ENCODE measurements at regions not wholly inside any gene's neighbourhood (a gene's known extent, or its start where the extent isn't known, plus 50 kb on each side); places are given as distances from the start of the nearest gene placed in this dataset.
A peak's percentile ranks its signal among the peaks of the same experiment; 100 is the strongest.

GRCh38 chr13:106348075-106348840 is 187.2 kb downstream of the EFNB2 start:
- Histone ChIP-seq H3K27ac (peak overlapping the region; percentile 82), H3K4me3 (no peak overlapping the region), H3K36me3 (replicated peaks; ENCODE audit: insufficient read depth, low read depth) (no peaks in the 10 kb centered on the region), H3K4me1 (ENCODE audit: insufficient read depth) (peaks cover 16% of the 10 kb centered on the region), H2AFZ (no peak overlapping the region), H3K79me2 (no peaks in the 10 kb centered on the region), H3K27me3 (no peaks in the 10 kb centered on the region), H3K9me2 (replicated peaks; ENCODE audit: insufficient read depth) (no peaks in the 10 kb centered on the region), H3K9me3 (ENCODE audit: low read depth) (no peaks in the 10 kb centered on the region), H3K4me2 (peak overlapping the region; percentile 86), H4K20me1 (ENCODE audit: insufficient read depth, poor library complexity, severe bottlenecking) (no peaks in the 10 kb centered on the region)
- TF ChIP-seq CTCF (IDR thresholded peaks at IDR 0.05; ENCODE audit: poor library complexity) (no peak), EZH2 (IDR thresholded peaks at IDR 0.05; ENCODE audit: borderline replicate concordance) (no peak), EZH2phosphoT487 (IDR thresholded peaks at IDR 0.05; ENCODE audit: low read depth, severe bottlenecking, unreplicated experiment) (no peak)
- WGBS (ENCODE audit: low lambda C conversion rate, missing lambda C conversion rate) = 35% methylated on average over 6 of the region's 6 CpGs
- peak; percentile 55 for DNase-seq (ENCODE audit: low spot score)

GRCh38 chr13:106344342-106344741 is 191.1 kb downstream of the EFNB2 start:
- WGBS (ENCODE audit: low lambda C conversion rate, missing lambda C conversion rate) = 22% methylated on average over 2 of the region's 2 CpGs
- H3K9me2 ChIP-seq (replicated peaks; ENCODE audit: insufficient read depth) = no peaks in the 10 kb centered on the region
- H3K9me3 ChIP-seq (ENCODE audit: low read depth) = peaks cover 9% of the 10 kb centered on the region
- peak overlapping the region; percentile 68 for H3K4me2 ChIP-seq
- no peaks in the 10 kb centered on the region for H3K27me3 ChIP-seq
- no peak for DNase-seq (ENCODE audit: low spot score)
- H3K79me2 ChIP-seq = no peaks in the 10 kb centered on the region
- TF ChIP-seq EZH2 (IDR thresholded peaks at IDR 0.05; ENCODE audit: borderline replicate concordance) (no peak), CTCF (IDR thresholded peaks at IDR 0.05; ENCODE audit: poor library complexity) (no peak), EZH2phosphoT487 (IDR thresholded peaks at IDR 0.05; ENCODE audit: low read depth, severe bottlenecking, unreplicated experiment) (no peak)
- no peaks in the 10 kb centered on the region for H3K36me3 ChIP-seq (replicated peaks; ENCODE audit: insufficient read depth, low read depth)
- no peaks in the 10 kb centered on the region for H4K20me1 ChIP-seq (ENCODE audit: insufficient read depth, poor library complexity, severe bottlenecking)
- H3K4me3 ChIP-seq = peak overlapping the region; percentile 10
- H3K27ac ChIP-seq = peak overlapping the region; percentile 69
- H3K4me1 ChIP-seq (ENCODE audit: insufficient read depth) = peaks cover 11% of the 10 kb centered on the region
- no peak overlapping the region for H2AFZ ChIP-seq

GRCh38 chr13:106343836-106344235 is 191.6 kb downstream of the EFNB2 start:
- H3K36me3 ChIP-seq (replicated peaks; ENCODE audit: insufficient read depth, low read depth) = no peaks in the 10 kb centered on the region
- DNase-seq (ENCODE audit: low spot score) = peak; percentile 12
- peaks cover 10% of the 10 kb centered on the region for H3K9me3 ChIP-seq (ENCODE audit: low read depth)
- no peaks in the 10 kb centered on the region for H3K79me2 ChIP-seq
- TF ChIP-seq EZH2phosphoT487 (IDR thresholded peaks at IDR 0.05; ENCODE audit: low read depth, severe bottlenecking, unreplicated experiment) (no peak), EZH2 (IDR thresholded peaks at IDR 0.05; ENCODE audit: borderline replicate concordance) (no peak), CTCF (IDR thresholded peaks at IDR 0.05; ENCODE audit: poor library complexity) (no peak)
- H3K27me3 ChIP-seq = no peaks in the 10 kb centered on the region
- peak overlapping the region; percentile 69 for H3K27ac ChIP-seq
- peaks cover 11% of the 10 kb centered on the region for H3K4me1 ChIP-seq (ENCODE audit: insufficient read depth)
- H3K4me2 ChIP-seq = peak overlapping the region; percentile 68
- no peak overlapping the region for H2AFZ ChIP-seq
- 9% methylated on average over 3 of the region's 3 CpGs for WGBS (ENCODE audit: low lambda C conversion rate, missing lambda C conversion rate)
- H3K4me3 ChIP-seq = peak overlapping the region; percentile 10
- H3K9me2 ChIP-seq (replicated peaks; ENCODE audit: insufficient read depth) = no peaks in the 10 kb centered on the region
- no peaks in the 10 kb centered on the region for H4K20me1 ChIP-seq (ENCODE audit: insufficient read depth, poor library complexity, severe bottlenecking)

All from hepatocyte (in vitro differentiated cells).